Neural progenitor cell (in vitro differentiated cells): ENCODE measurements at regions not wholly inside any gene's neighbourhood (a gene's known extent, or its start where the extent isn't known, plus 50 kb on each side); places are given as distances from the start of the nearest gene placed in this dataset.

Experiments used
- EZH2 ChIP-seq: fragments of 200-600 bp; sonication (generic); IDR thresholded peaks from 2 replicates; pipeline ENCODE4 v1.6.1; 2017; ENCODE audit warnings: antibody characterized with exemption, mild to moderate bottlenecking, moderate library complexity
- EZH2phosphoT487 ChIP-seq: fragments of 200-600 bp; sonication (generic); IDR thresholded peaks from 2 replicates; pipeline ENCODE4 v1.6.1; 2017; ENCODE audit warnings: antibody characterized with exemption
- TF ChIP-seq, protein P1 (sequence below): fragments of 200-600 bp; sonication (generic); IDR thresholded peaks from 2 replicates; pipeline ENCODE4 v1.5.1; 2017; ENCODE audit warnings: antibody characterized with exemption, mild to moderate bottlenecking

DNA sequence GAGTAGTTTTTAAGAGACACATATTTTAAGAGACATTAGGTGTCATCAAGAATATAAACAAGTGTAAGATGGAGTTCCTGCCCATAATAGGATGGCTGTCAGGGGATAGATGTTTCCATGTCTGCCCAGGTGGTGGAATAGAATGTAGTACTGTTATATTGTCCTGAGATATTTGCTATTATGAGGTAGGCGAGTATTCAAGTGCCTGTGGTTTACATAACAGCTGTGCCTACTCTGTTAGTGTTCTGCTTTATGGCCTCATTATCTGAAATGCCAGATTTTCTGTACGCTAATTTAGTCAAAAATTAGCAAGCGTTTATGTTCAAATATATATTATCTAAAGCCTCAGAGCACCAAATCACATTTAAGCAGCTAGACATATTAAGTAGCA is 360.2 kb upstream of the ROPN1 start:
- TF ChIP-seq, protein P1, sequence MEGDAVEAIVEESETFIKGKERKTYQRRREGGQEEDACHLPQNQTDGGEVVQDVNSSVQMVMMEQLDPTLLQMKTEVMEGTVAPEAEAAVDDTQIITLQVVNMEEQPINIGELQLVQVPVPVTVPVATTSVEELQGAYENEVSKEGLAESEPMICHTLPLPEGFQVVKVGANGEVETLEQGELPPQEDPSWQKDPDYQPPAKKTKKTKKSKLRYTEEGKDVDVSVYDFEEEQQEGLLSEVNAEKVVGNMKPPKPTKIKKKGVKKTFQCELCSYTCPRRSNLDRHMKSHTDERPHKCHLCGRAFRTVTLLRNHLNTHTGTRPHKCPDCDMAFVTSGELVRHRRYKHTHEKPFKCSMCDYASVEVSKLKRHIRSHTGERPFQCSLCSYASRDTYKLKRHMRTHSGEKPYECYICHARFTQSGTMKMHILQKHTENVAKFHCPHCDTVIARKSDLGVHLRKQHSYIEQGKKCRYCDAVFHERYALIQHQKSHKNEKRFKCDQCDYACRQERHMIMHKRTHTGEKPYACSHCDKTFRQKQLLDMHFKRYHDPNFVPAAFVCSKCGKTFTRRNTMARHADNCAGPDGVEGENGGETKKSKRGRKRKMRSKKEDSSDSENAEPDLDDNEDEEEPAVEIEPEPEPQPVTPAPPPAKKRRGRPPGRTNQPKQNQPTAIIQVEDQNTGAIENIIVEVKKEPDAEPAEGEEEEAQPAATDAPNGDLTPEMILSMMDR, result no peak
- no peak for TF ChIP-seq EZH2phosphoT487
- no peak for TF ChIP-seq EZH2
